HG02970 (cell line): ENCODE measurements at regions not wholly inside any gene's neighbourhood (a gene's known extent, or its start where the extent isn't known, plus 50 kb on each side); places are given as distances from the start of the nearest gene placed in this dataset.

Source experiments
- ATAC-seq: cut with Tn5 transposase; IDR thresholded peaks from one replicate; pipeline ENCODE4 v1.9.1; 2021; ENCODE audit warnings: mild to moderate bottlenecking, moderate library complexity, moderate number of reproducible peaks; ENCODE audit not compliant: unreplicated experiment, low FRiP score

- no peak for ATAC-seq
These were observed 185.0 kb downstream of the SEMA6A start for GRCh38 chr5:116389601-116390000.

- ATAC-seq: no peak
These were observed 185.9 kb downstream of the SEMA6A start for GRCh38 chr5:116388564-116389258.

GRCh38 chr5:116387738-116388137 lies 186.9 kb downstream of the SEMA6A start:
- no peak for ATAC-seq

DNA sequence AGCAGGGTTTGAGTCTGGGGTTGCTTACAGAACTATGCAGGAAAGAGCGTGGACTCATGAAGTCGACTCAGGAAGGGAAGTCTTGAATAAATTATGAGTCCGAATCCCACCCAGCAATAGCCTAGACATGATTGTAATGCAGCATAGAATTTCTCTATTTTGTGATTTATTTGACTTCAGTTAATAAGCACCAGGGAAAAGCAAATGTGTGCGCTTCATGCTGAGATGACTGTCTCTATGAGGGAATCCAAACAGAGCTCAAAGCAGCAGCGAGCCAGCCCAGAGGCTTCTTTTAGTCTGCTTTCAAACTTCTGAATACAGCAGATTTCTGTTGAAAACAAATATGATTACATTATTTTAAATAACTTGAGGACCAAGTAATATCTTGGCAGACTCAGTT lies 188.0 kb downstream of the SEMA6A start:
- ATAC-seq: no peak

GRCh38 chr5:116382874-116383266 lies 191.8 kb downstream of the SEMA6A start:
- no peak for ATAC-seq

- ATAC-seq: no peak
These were observed 192.4 kb downstream of the SEMA6A start for GRCh38 chr5:116382032-116382873.

GRCh38 chr5:116381201-116381600 lies 193.4 kb downstream of the SEMA6A start:
- ATAC-seq: no peak

GRCh38 chr5:116380621-116381020 lies 194.0 kb downstream of the SEMA6A start:
- ATAC-seq: no peak

- ATAC-seq: no peak
These were observed 195.3 kb downstream of the SEMA6A start for GRCh38 chr5:116379306-116379705.

DNA sequence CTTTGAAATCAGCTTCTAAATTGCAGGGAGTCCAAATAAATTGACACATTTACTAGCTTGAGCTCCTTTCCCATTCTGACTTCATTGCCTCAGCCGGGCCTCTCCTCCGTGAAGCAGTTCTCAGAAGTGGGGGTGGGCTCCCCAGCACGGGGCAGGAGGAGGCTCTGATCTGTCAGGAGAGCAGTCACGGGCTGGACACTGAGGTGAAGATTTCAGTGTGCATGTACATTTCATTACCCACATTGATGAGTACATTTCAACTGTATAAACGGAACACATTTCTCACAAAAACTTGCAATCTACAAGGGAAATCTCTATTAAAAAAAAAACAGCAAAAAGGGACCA lies 195.9 kb downstream of the SEMA6A start:
- no peak for ATAC-seq

- no peak for ATAC-seq
These were observed 196.4 kb downstream of the SEMA6A start for GRCh38 chr5:116378007-116378776.

DNA sequence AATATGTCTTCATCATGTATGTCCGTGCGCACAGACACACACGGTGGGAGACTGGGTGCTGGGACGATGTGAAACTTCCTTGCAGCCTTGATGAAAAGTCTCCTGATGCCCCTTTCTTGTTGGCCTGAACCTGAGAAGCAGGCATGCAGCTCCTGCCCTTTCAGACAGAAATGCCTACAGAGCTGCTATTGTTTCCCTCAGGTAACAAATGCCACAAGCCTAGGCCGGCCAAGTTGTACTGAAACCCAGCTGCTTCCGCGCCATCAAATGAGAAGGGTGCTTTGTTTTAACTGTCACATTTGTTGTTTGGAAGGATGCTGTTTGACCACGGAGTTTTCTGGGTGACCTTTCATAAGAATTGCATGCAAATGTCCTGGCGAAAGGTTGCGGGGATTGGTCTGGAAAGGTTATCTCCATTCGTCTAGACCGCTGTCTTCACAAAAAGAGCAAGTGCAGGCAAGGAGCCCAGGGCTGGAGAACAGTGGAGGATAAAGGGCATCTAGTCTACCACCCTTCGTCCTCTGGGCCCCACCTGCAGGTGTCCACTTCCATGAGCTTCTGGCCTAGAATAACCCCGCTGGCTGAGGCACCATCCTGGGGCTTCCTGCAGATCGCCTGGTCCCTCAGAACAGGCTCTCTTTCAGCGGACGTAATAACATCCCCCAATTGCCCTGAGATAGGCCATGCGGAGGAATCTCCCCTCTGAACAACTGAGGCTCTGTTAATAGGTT lies 197.2 kb downstream of the SEMA6A start:
- ATAC-seq: no peak

DNA sequence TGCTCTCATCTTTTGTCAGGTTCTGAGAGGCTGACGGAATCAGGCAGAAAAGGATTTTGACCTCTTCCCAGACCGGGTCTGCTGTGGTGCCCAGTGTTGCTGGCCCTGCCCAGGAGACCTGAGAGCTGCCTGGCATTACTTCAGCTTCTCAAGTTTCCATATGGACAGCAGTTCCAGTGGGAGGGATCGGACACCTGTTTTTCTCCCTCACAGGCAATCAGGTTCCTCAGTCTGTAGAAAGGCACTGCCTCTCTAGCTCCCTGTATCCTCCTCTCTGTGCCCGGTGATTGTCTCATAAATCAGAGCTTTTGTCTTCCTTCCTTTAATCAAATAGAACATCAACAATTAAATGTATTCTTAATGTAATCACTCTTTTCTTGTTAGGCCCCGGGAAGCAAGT lies 198.7 kb downstream of the SEMA6A start:
- ATAC-seq: no peak

- no peak for ATAC-seq
These were observed 200.2 kb downstream of the SEMA6A start for GRCh38 chr5:116374434-116374852.

- ATAC-seq: no peak
These were observed 201.6 kb downstream of the SEMA6A start for GRCh38 chr5:116372931-116373597.

DNA sequence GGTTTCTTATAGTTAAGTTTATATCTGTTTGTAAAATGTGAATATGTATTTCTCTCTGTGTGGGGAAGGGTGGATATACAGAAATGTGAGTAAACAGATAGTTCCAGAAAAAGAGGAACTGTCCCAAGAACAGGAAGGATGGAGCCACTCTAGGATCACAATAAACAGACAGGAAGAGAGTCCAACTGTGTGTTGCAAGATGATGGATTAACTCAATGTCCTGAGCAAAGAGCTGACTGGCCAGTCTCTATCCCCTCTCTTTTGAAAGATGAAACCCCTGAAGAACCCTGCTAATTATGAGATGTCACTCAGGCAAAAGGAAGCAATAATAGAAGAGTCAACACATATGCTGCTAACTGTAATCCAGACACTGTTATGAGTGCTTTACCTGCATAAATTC lies 202.7 kb downstream of the SEMA6A start:
- no peak for ATAC-seq

DNA sequence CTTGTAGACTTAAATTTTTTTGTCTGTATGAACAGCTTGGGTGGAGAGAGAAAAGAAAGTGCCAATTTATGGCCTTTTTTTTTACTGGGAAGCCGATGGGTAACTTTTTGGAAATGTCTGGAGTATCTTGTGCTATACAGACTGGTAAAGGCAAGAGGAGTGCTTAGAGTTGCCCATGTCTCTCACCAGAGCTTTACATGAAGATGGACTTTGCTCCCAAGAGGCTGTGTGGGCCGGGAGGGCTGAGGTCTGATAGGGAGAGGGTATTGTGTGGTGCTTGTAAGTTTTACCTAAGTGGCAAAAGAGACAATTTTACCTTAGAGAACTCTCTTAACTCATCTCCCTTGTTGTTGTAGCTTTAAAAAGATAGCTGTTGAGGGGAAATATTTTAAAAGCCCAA lies 203.2 kb downstream of the SEMA6A start:
- ATAC-seq: no peak

DNA sequence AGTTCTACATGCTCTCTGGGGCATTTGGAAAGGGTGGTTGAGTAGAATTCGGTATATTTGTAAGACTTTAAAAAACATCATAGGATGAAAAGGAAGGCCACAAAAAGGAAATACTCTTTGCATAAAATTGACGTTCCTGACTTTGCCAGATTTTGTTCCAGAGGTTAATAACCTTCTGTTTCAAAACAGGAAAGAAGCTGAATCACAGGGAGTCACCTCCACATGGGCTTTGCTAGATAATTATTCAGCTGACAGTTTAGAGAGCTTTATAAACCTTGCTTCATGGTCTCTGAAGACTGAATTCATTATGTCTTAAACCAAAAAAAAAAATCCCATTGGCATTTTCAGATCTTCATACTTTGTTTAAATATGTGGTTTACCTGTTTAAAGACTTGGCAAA lies 203.7 kb downstream of the SEMA6A start:
- no peak for ATAC-seq

DNA sequence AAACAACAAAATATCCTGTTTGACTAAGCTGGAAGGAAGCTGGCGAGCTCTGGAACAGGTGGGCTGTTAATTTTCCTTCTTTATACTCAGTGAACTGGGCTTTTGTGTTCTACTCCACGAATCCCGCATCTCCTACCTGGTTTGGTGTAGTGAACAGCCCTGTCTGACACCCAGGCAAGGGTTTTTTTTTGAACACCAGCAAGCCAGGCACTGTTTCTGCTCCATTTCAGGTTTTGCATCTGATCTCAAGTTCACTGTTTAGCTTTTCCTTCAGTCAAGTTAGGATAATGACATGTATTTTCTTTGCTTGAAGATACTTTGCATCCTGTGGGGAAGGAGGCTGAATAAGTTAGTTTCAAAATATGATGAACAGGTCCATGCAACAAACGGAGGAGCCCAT lies 204.5 kb downstream of the SEMA6A start:
- no peak for ATAC-seq

DNA sequence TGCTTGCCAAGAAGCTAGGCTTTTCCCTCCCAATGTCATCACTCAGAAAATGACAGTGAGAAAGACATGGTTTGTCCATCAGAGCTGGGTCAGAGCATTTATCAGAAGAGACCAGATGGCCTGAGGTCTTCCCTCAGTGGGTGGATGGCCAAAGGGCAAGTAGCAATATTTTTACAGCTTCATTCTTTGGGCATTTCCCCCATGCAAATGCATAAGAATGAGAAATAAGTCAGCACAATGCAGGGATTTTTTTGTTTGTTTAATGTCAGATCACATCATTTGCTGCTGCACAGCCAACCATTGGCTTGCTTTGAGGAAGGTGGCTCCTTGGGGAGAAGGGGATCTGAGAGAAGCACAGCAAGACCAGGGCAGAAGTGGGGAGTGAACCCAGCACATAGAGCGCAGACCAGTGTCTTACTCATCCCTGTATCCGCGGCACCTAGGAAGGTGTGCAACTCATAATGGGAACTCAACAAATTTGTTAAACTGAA lies 209.6 kb downstream of the SEMA6A start:
- ATAC-seq: no peak
